A549 (cell line): ENCODE measurements at regions not wholly inside any gene's neighbourhood (a gene's known extent, or its start where the extent isn't known, plus 50 kb on each side); places are given as distances from the start of the nearest gene placed in this dataset.
A peak's percentile ranks its signal among the peaks of the same experiment; 100 is the strongest.

Experiments
- ATAC-seq, 2 experiments: fragments of 200-7000 bp in 1 of 2; fragments of >200 bp in 1 of 2; cut with Nextera tagmentation in 1 of 2; cut with Tn5 transposase in 1 of 2; 3 replicates each; pipeline versions ENCODE4 v1.8.0 to v1.9.1; 2018 to 2020; ENCODE audit warnings: mild to moderate bottlenecking in 1 of 2, moderate library complexity in 1 of 2
- CTCF ChIA-PET: fragments of 300-600 bp; sonication (Branson Sonifier 250); formaldehyde crosslinking; extraction: SDS; loops from one replicate; lab custom pipeline; 2021; ENCODE audit warnings: antibody characterized with exemption, inconsistent platforms; lab: Yijun Ruan, JAX
- POLR2A ChIA-PET: fragments of 350-600 bp; formaldehyde crosslinking; extraction: SDS; loops from one replicate; lab custom pipeline; 2021; ENCODE audit warnings: antibody characterized with exemption, inconsistent platforms; lab: Yijun Ruan, JAX
- DNase-seq, 2 experiments: peaks; one replicate each; pipeline versions ENCODE4 v3.0.0 to v3.0.0-alpha.2; 2011 to 2016; ENCODE audit warnings: low read depth in 1 of 2, low spot score in 1 of 2
- FAIRE-seq: peaks from 2 replicates; lab custom pipeline; 2011; peaks lifted over from hg19 to GRCh38; lab: Jason Lieb, UNC
- H3K27ac ChIP-seq, 2 experiments: fragments of >200 bp; sonication (Bioruptor Twin); formaldehyde crosslinking; 3 replicates each; pipeline ENCODE4 v1.5.1; 2016 to 2017
- H3K4me1 ChIP-seq: fragments of >200 bp; sonication (Bioruptor Twin); formaldehyde crosslinking; 3 replicates; pipeline ENCODE4 v1.6.1; 2016
- H3K4me2 ChIP-seq: fragments of >200 bp; sonication (Bioruptor Twin); formaldehyde crosslinking; 3 replicates; pipeline ENCODE4 v1.6.1; 2016
- H3K4me3 ChIP-seq: fragments of >200 bp; sonication (Bioruptor Twin); formaldehyde crosslinking; 3 replicates; pipeline ENCODE4 v1.5.1; 2016
- H3K9me3 ChIP-seq: fragments of >200 bp; sonication (Bioruptor Twin); formaldehyde crosslinking; 3 replicates; pipeline ENCODE4 v1.6.1; 2016
- CBX8 ChIP-seq: fragments of 200-600 bp; sonication (generic); IDR thresholded peaks from 2 replicates; pipeline ENCODE4 v1.6.1; 2016
- CHD2 ChIP-seq: fragments of 150-350 bp; IDR thresholded peaks from 2 replicates; pipeline ENCODE4 v1.6.1; 2014; ENCODE audit warnings: low read length; ENCODE audit not compliant: partially characterized antibody
- CHD4 ChIP-seq: fragments of 200-600 bp; sonication (generic); IDR thresholded peaks from 2 replicates; pipeline ENCODE4 v1.6.1; 2016; ENCODE audit warnings: antibody characterized with exemption, mild to moderate bottlenecking, borderline replicate concordance
- EHMT2 ChIP-seq: fragments of 200-600 bp; sonication (generic); IDR thresholded peaks from 2 replicates; pipeline ENCODE4 v1.6.1; 2016; ENCODE audit warnings: antibody characterized with exemption, low read depth, mild to moderate bottlenecking, moderate library complexity
- ELK1 ChIP-seq: fragments of 150-350 bp; IDR thresholded peaks from 2 replicates; pipeline ENCODE4 v1.6.1; 2014; ENCODE audit warnings: low read depth, mild to moderate bottlenecking, low read length
- EP300 ChIP-seq, 2 experiments: fragments of >200 bp; sonication (Bioruptor Twin); formaldehyde crosslinking; IDR thresholded peaks; 2 replicates in 1 of 2; 3 replicates in 1 of 2; pipeline ENCODE4 v1.6.1; 2016 to 2017
- FOSL2 ChIP-seq, 2 experiments: fragments of 450-650 bp in 1 of 2; fragments of >200 bp in 1 of 2; sonication (Bioruptor Twin) in 1 of 2; formaldehyde crosslinking; IDR thresholded peaks; 2 replicates each; pipeline versions ENCODE4 v1.5.0 to v1.6.1; 2016 to 2020; ENCODE audit warnings: mild to moderate bottlenecking in 1 of 2, moderate library complexity in 1 of 2
- GATA3 ChIP-seq: IDR thresholded peaks from 2 replicates; pipeline ENCODE4 v1.6.1; 2012; ENCODE audit warnings: borderline replicate concordance
- HES2 ChIP-seq: fragments of >200 bp; sonication (Bioruptor Twin); formaldehyde crosslinking; IDR thresholded peaks from 2 replicates; pipeline ENCODE4 v1.6.1; 2016
- HEYL ChIP-seq: fragments of 250-450 bp; sonication (Bioruptor Pico); IDR thresholded peaks from 2 replicates; pipeline ENCODE4 v1.8.0; 2021; ENCODE audit warnings: mild to moderate bottlenecking, moderate library complexity
- HMGXB4 ChIP-seq: fragments of 250-450 bp; sonication (Bioruptor Pico); IDR thresholded peaks from 2 replicates; pipeline ENCODE4 v1.5.0; 2021; ENCODE audit warnings: mild to moderate bottlenecking, moderate library complexity, borderline replicate concordance
- JUN ChIP-seq, 2 experiments: fragments of >200 bp; sonication (Bioruptor Twin); formaldehyde crosslinking; IDR thresholded peaks; 2 replicates in 1 of 2; 3 replicates in 1 of 2; pipeline ENCODE4 v1.6.1; 2016 to 2017
- JUNB ChIP-seq: fragments of >200 bp; sonication (Bioruptor Twin); formaldehyde crosslinking; IDR thresholded peaks from 2 replicates; pipeline ENCODE4 v1.6.1; 2016
- MAX ChIP-seq: IDR thresholded peaks from 2 replicates; pipeline ENCODE4 v1.6.1; 2012
- MYC ChIP-seq: IDR thresholded peaks from 2 replicates; pipeline ENCODE4 v1.6.1; 2012; ENCODE audit warnings: mild to moderate bottlenecking, inconsistent platforms, low read length, improper control_type of control experiment, borderline replicate concordance
- NPAS2 ChIP-seq: fragments of 250-450 bp; sonication (Bioruptor Pico); IDR thresholded peaks from 2 replicates; pipeline ENCODE4 v1.8.0; 2022; ENCODE audit warnings: mild to moderate bottlenecking, moderate library complexity, borderline replicate concordance
- RAD21 ChIP-seq, 2 experiments: fragments of >200 bp in 1 of 2; sonication (Bioruptor Twin) in 1 of 2; formaldehyde crosslinking in 1 of 2; IDR thresholded peaks in 1 of 2; conservative IDR thresholded peaks in 1 of 2; 2 replicates in 1 of 2; 3 replicates in 1 of 2; pipeline ENCODE4 v1.6.1; 2012 to 2018; ENCODE audit warnings: inconsistent platforms in 1 of 2
- RCOR1 ChIP-seq: fragments of 150-350 bp; IDR thresholded peaks from 2 replicates; pipeline ENCODE4 v1.6.1; 2014; ENCODE audit warnings: antibody characterized with exemption, low read length, low read depth
- SREBF2 ChIP-seq: fragments of 450-650 bp; IDR thresholded peaks from 2 replicates; pipeline ENCODE4 v1.6.1; 2014; ENCODE audit warnings: mild to moderate bottlenecking, moderate library complexity
- TFCP2L1 ChIP-seq: fragments of 250-450 bp; sonication (Bioruptor Pico); IDR thresholded peaks from 2 replicates; pipeline ENCODE4 v1.5.0; 2021; ENCODE audit warnings: mild to moderate bottlenecking
- ZFP36 ChIP-seq: fragments of 450-650 bp; IDR thresholded peaks from 2 replicates; pipeline ENCODE4 v1.6.1; 2014; ENCODE audit warnings: borderline replicate concordance; ENCODE audit not compliant: partially characterized antibody
- ZNF302 ChIP-seq: fragments of 250-450 bp; sonication (Bioruptor Pico); IDR thresholded peaks from 2 replicates; pipeline ENCODE4 v1.9.0; 2021; ENCODE audit warnings: inconsistent platforms, mild to moderate bottlenecking, moderate library complexity
- WGBS: methylation state at CpG from one replicate; pipeline ENCODE4 v1.1.6; 2017; ENCODE audit errors: missing lambda C conversion rate; 5-methylcytosine and 5-hydroxymethylcytosine counted together

- 23% methylated on average over 5 of the region's 5 CpGs for WGBS
- peak overlapping the region; percentile 32; the same call in 1 of the 3 replicates for H3K4me2 ChIP-seq
Measured at GRCh38 chr6:19731282-19731681, 105.9 kb upstream of the ID4 start.

GRCh38 chr6:19734061-19734460 lies 103.1 kb upstream of the ID4 start:
- no peak for FAIRE-seq
- TF ChIP-seq ZFP36 (no peak), JUN (IDR thresholded peaks at IDR 0.05) (no peak), EP300 (IDR thresholded peaks at IDR 0.05) (no peak), HES2 (no peak), GATA3 (no peak), TFCP2L1 (CRISPR knock-in tag) (no peak), ZNF302 (CRISPR knock-in tag) (no peak), HEYL (CRISPR knock-in tag) (no peak)
- no peak for ATAC-seq
- H3K4me1 ChIP-seq: peaks cover 4% of the 10 kb centered on the region; the same call in 1 of the 3 replicates
- H3K27ac ChIP-seq: no peak overlapping the region
- no peak overlapping the region for H3K4me3 ChIP-seq
- WGBS: 86% methylated on average over 15 of the region's 15 CpGs
- POLR2A ChIA-PET: no interaction called here
- CTCF ChIA-PET: no interaction called here
- peaks cover 6% of the 10 kb centered on the region; the same call in 1 of the 3 replicates for H3K9me3 ChIP-seq
- H3K4me2 ChIP-seq: no peak overlapping the region
- DNase-seq: no peak

More at GRCh38 chr6:19731282-19731681, 105.9 kb upstream of the ID4 start:
- peak; percentile 4 to 66 for DNase-seq
- no peak for TF ChIP-seq ELK1
- TF ChIP-seq EHMT2: no peak
- TF ChIP-seq MAX: peak; percentile 15; the same call in 1 of the 2 replicates
- no peak for TF ChIP-seq RCOR1
- no peak for TF ChIP-seq HMGXB4
- no peak for TF ChIP-seq FOSL2 (IDR thresholded peaks at IDR 0.05)
- peak; percentile 71 for TF ChIP-seq FOSL2 (CRISPR knock-in tag; IDR thresholded peaks at IDR 0.05)
- no peak for TF ChIP-seq NPAS2
- no peak for TF ChIP-seq SREBF2
- TF ChIP-seq CHD4: no peak
- no peak for TF ChIP-seq MYC
- Histone ChIP-seq H3K9me3 (peaks cover 6% of the 10 kb centered on the region; the same call in 1 of the 3 replicates), H3K4me1 (peaks cover 4% of the 10 kb centered on the region; the same call in 1 of the 3 replicates), H3K4me3 (no peak overlapping the region), H3K27ac (peak overlapping the region; percentile 66 to 80)
- CTCF ChIA-PET: no interaction called here
- no peak for FAIRE-seq
- POLR2A ChIA-PET: no interaction called here
- peak; percentile 93 to 96 for ATAC-seq

- no peak for FAIRE-seq
- no peak overlapping the region for H3K27ac ChIP-seq
- no peak overlapping the region for H3K4me3 ChIP-seq
- H3K9me3 ChIP-seq: peaks cover 6% of the 10 kb centered on the region; the same call in 1 of the 3 replicates
- TF ChIP-seq TFCP2L1 (CRISPR knock-in tag) (no peak), CBX8 (no peak), JUNB (no peak), SREBF2 (no peak), CHD2 (no peak), CHD4 (no peak), RAD21 (conservative IDR thresholded peaks at IDR 0.05 in 1 of 2, IDR thresholded peaks at IDR 0.05 in 1 of 2) (no peak)
- WGBS: 86% methylated on average over 2 of the region's 2 CpGs
- POLR2A ChIA-PET: no interaction called here
- DNase-seq: no peak
- peaks cover 4% of the 10 kb centered on the region; the same call in 1 of the 3 replicates for H3K4me1 ChIP-seq
- ATAC-seq: no peak
- H3K4me2 ChIP-seq: no peak overlapping the region
- CTCF ChIA-PET: no interaction called here
Measured at GRCh38 chr6:19734519-19734918, 102.7 kb upstream of the ID4 start.
